ENCODE measurements at regions not wholly inside any gene's neighbourhood (a gene's known extent, or its start where the extent isn't known, plus 50 kb on each side); places are given as distances from the start of the nearest gene placed in this dataset.
"Not testable (repeated sequence)": the region's sequence is repeated elsewhere in the genome, so short reads cannot be mapped to it uniquely, and the experiment has no call there.

DNA sequence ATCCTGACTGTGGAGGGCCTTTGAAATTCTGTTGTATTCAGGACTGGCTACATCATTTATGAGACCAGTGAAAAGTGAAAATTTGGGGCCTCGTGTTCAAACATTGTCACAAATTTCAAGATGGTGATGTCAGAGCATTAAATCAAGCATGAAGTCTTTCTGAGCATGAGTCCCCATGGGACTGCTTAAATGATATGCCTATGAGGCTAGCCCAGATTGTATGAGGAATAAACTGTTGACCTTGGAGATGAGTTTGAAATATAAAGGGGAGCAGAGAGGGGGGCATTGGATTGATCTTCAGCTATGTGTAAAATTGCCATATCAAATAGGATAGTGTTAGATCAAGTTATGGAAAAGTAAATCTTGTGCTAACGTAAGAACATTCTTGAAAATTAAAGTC, 230.0 kb downstream of the SPANXN3 start:
- Histone ChIP-seq H3K79me2 (ENCODE audit: control insufficient read depth, insufficient read depth, low read length) (no peaks in the 10 kb centered on the region), H2AK5ac (ENCODE audit: low read length) (no peak overlapping the region), H3K18ac (ENCODE audit: low read length) (no peak overlapping the region), H3K23ac (ENCODE audit: low read length) (no peak overlapping the region), H4K5ac (ENCODE audit: low read length) (no peak overlapping the region), H3K27me3 (ENCODE audit: insufficient read depth, low read length, poor library complexity) (no peaks in the 10 kb centered on the region), H4K8ac (ENCODE audit: low read depth, low read length) (no peak overlapping the region), H3K9ac (ENCODE audit: low read length) (no peak overlapping the region), H3K4me1 (ENCODE audit: control insufficient read depth, low read depth, low read length) (no peaks in the 10 kb centered on the region), H3K56ac (ENCODE audit: low read length) (no peak overlapping the region), H3K4me2 (ENCODE audit: low read length) (no peak overlapping the region), H2BK15ac (replicated peaks; ENCODE audit: low read depth) (no peak overlapping the region), H2BK5ac (ENCODE audit: low read length) (no peak overlapping the region), H3K79me1 (ENCODE audit: low read length) (no peaks in the 10 kb centered on the region), H2BK120ac (ENCODE audit: low read depth, low read length) (no peak overlapping the region), H3K36me3 (ENCODE audit: control insufficient read depth, insufficient read depth, low read length) (no peaks in the 10 kb centered on the region), H3K4me3 (ENCODE audit: low read length) (no peak overlapping the region), H3K27ac (ENCODE audit: low read depth, low read length) (no peak overlapping the region), H3K4ac (ENCODE audit: low read depth, low read length) (no peak overlapping the region)
- no peak for DNase-seq
- no CpG with 5 or more reads among the region's 2 CpGs for WGBS (ENCODE audit: extremely low coverage, insufficient coverage, low lambda C conversion rate)

DNA sequence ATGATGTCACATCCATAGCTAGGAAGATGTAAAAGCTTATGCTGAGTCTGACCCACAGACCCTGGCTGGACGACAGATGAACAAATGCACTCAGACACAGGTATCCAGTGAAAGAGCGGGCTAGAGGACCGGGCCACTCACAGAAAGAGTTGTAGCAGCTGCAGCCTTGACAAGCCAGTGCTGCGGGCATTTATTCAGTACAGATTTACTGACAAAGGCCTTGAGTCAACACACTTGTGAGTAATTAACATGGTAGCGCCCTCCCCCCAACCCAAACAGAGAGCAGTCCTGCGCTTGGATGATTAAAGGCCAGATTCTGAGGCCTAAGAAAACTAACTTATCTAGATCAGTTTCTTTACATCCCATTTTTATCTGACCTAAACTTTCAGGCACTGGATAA, 244.6 kb downstream of the SPANXN4 start:
- H3K18ac ChIP-seq (ENCODE audit: low read length): no peak overlapping the region
- no peak overlapping the region for H3K4ac ChIP-seq (ENCODE audit: low read depth, low read length)
- no peak overlapping the region for H2BK120ac ChIP-seq (ENCODE audit: low read depth, low read length)
- H3K9ac ChIP-seq (ENCODE audit: low read length): no peak overlapping the region
- H3K4me1 ChIP-seq (ENCODE audit: control insufficient read depth, low read depth, low read length): no peaks in the 10 kb centered on the region
- no peak overlapping the region for H4K8ac ChIP-seq (ENCODE audit: low read depth, low read length)
- H3K56ac ChIP-seq (ENCODE audit: low read length): no peak overlapping the region
- no peak for DNase-seq
- no peak overlapping the region for H2BK15ac ChIP-seq (replicated peaks; ENCODE audit: low read depth)
- H3K36me3 ChIP-seq (ENCODE audit: control insufficient read depth, insufficient read depth, low read length): no peaks in the 10 kb centered on the region
- H3K27ac ChIP-seq (ENCODE audit: low read depth, low read length): no peak overlapping the region
- no CpG with 5 or more reads among the region's 6 CpGs for WGBS (ENCODE audit: extremely low coverage, insufficient coverage, low lambda C conversion rate)
- no peaks in the 10 kb centered on the region for H3K79me1 ChIP-seq (ENCODE audit: low read length)
- no peak overlapping the region for H3K23ac ChIP-seq (ENCODE audit: low read length)
- H3K79me2 ChIP-seq (ENCODE audit: control insufficient read depth, insufficient read depth, low read length): no peaks in the 10 kb centered on the region
- H2BK5ac ChIP-seq (ENCODE audit: low read length): no peak overlapping the region
- H3K4me3 ChIP-seq (ENCODE audit: low read length): no peak overlapping the region
- H4K5ac ChIP-seq (ENCODE audit: low read length): no peak overlapping the region
- no peak overlapping the region for H3K4me2 ChIP-seq (ENCODE audit: low read length)
- no peaks in the 10 kb centered on the region for H3K27me3 ChIP-seq (ENCODE audit: insufficient read depth, low read length, poor library complexity)
- no peak overlapping the region for H2AK5ac ChIP-seq (ENCODE audit: low read length)

DNA sequence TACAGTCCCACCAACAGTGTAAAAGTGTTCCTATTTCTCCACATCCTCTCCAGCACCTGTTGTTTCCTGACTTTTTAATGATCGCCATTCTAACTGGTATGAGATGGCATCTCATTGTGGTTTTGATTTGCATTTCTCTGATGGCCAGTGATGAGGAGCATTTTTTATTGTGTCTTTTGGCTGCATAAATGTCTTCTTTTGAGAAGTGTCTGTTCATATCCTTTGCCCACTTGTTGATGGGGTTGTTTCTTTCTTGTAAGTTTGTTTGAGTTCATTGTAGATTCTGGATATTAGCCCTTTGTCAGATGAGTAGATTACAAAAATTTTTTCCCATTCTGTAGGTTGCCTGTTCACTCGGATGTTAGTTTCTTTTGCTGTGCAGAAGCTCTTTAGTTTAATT, 218.9 kb downstream of the SPANXN4 start:
- H2AK5ac ChIP-seq (ENCODE audit: low read length); H3K18ac ChIP-seq (ENCODE audit: low read length); H3K23ac ChIP-seq (ENCODE audit: low read length); H4K5ac ChIP-seq (ENCODE audit: low read length); H3K27me3 ChIP-seq (ENCODE audit: insufficient read depth, low read length, poor library complexity); H3K9ac ChIP-seq (ENCODE audit: low read length); H3K27ac ChIP-seq (ENCODE audit: low read depth, low read length); H3K36me3 ChIP-seq (ENCODE audit: control insufficient read depth, insufficient read depth, low read length); H3K56ac ChIP-seq (ENCODE audit: low read length); DNase-seq; H2BK15ac ChIP-seq (replicated peaks; ENCODE audit: low read depth); H3K4me2 ChIP-seq (ENCODE audit: low read length); H3K79me2 ChIP-seq (ENCODE audit: control insufficient read depth, insufficient read depth, low read length); H3K4me3 ChIP-seq (ENCODE audit: low read length); H2BK5ac ChIP-seq (ENCODE audit: low read length); H3K4ac ChIP-seq (ENCODE audit: low read depth, low read length); H2BK120ac ChIP-seq (ENCODE audit: low read depth, low read length); H4K8ac ChIP-seq (ENCODE audit: low read depth, low read length); H3K79me1 ChIP-seq (ENCODE audit: low read length); H3K4me1 ChIP-seq (ENCODE audit: control insufficient read depth, low read depth, low read length): not testable (repeated sequence)
- no CpG with 5 or more reads among the region's 2 CpGs for WGBS (ENCODE audit: extremely low coverage, insufficient coverage, low lambda C conversion rate)

DNA sequence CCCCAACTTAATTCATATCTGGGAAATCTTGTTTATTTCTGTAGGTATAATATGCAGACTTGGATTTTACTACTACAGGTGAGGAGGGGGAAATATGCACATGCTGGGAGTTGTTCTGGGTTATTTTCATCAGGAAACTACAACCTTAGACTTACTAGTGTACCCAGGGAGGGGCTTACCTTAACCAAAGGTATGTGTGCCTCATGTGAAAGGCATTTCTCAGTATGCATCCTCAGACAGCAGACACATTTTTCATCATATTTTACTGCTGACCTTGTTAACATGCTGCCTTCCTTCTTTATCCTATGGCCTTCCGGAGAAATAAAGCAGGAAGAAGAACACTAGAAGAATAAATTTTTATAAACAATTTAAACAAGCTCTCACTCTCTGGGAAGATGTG, 214.9 kb downstream of the SPANXN4 start:
- H3K23ac ChIP-seq (ENCODE audit: low read length): no peak overlapping the region
- no peak overlapping the region for H3K4me3 ChIP-seq (ENCODE audit: low read length)
- no peaks in the 10 kb centered on the region for H3K79me2 ChIP-seq (ENCODE audit: control insufficient read depth, insufficient read depth, low read length)
- no peak overlapping the region for H4K8ac ChIP-seq (ENCODE audit: low read depth, low read length)
- no peak overlapping the region for H2BK5ac ChIP-seq (ENCODE audit: low read length)
- no peaks in the 10 kb centered on the region for H3K27me3 ChIP-seq (ENCODE audit: insufficient read depth, low read length, poor library complexity)
- WGBS (ENCODE audit: extremely low coverage, insufficient coverage, low lambda C conversion rate): no CpG with 5 or more reads among the region's 1 CpG
- no peak overlapping the region for H4K5ac ChIP-seq (ENCODE audit: low read length)
- no peaks in the 10 kb centered on the region for H3K4me1 ChIP-seq (ENCODE audit: control insufficient read depth, low read depth, low read length)
- H3K36me3 ChIP-seq (ENCODE audit: control insufficient read depth, insufficient read depth, low read length): no peaks in the 10 kb centered on the region
- no peak overlapping the region for H3K27ac ChIP-seq (ENCODE audit: low read depth, low read length)
- H2AK5ac ChIP-seq (ENCODE audit: low read length): no peak overlapping the region
- no peak overlapping the region for H3K4me2 ChIP-seq (ENCODE audit: low read length)
- H3K56ac ChIP-seq (ENCODE audit: low read length): no peak overlapping the region
- no peak overlapping the region for H3K18ac ChIP-seq (ENCODE audit: low read length)
- peak; percentile 9 for DNase-seq
- no peak overlapping the region for H3K9ac ChIP-seq (ENCODE audit: low read length)
- H2BK15ac ChIP-seq (replicated peaks; ENCODE audit: low read depth): no peak overlapping the region
- H3K79me1 ChIP-seq (ENCODE audit: low read length): no peaks in the 10 kb centered on the region
- H3K4ac ChIP-seq (ENCODE audit: low read depth, low read length): no peak overlapping the region
- H2BK120ac ChIP-seq (ENCODE audit: low read depth, low read length): no peak overlapping the region

DNA sequence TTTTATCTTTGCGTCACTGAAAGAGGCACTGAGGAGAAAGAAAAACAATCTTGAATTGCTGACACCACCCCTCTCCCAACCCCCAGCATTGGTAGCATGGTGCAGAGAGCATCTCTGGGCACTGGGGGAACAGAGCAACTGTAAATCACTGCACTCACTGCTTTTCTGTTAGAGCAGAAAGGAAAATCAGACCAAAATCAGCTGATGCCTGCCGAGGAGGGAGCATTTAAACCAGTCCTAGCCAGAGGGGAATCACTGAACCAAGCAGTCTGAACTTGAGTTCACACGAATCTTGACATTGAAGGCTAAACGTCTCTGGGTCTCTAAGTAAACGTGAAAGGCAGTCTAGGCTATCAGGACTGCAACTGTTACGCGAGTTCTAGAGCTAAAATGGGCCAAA, 205.8 kb downstream of the SPANXN4 start:
- Histone ChIP-seq H3K27me3 (ENCODE audit: insufficient read depth, low read length, poor library complexity) (no peaks in the 10 kb centered on the region), H3K9ac (ENCODE audit: low read length) (no peak overlapping the region), H3K36me3 (ENCODE audit: control insufficient read depth, insufficient read depth, low read length) (no peaks in the 10 kb centered on the region), H2BK5ac (ENCODE audit: low read length) (no peak overlapping the region), H3K4me2 (ENCODE audit: low read length) (no peak overlapping the region), H3K79me2 (ENCODE audit: control insufficient read depth, insufficient read depth, low read length) (no peaks in the 10 kb centered on the region), H4K5ac (ENCODE audit: low read length) (no peak overlapping the region), H3K27ac (ENCODE audit: low read depth, low read length) (no peak overlapping the region), H3K4me3 (ENCODE audit: low read length) (no peak overlapping the region), H3K4me1 (ENCODE audit: control insufficient read depth, low read depth, low read length) (no peaks in the 10 kb centered on the region), H2AK5ac (ENCODE audit: low read length) (no peak overlapping the region), H3K18ac (ENCODE audit: low read length) (no peak overlapping the region), H3K79me1 (ENCODE audit: low read length) (no peaks in the 10 kb centered on the region), H3K56ac (ENCODE audit: low read length) (no peak overlapping the region), H2BK120ac (ENCODE audit: low read depth, low read length) (no peak overlapping the region), H3K23ac (ENCODE audit: low read length) (no peak overlapping the region), H4K8ac (ENCODE audit: low read depth, low read length) (no peak overlapping the region), H2BK15ac (replicated peaks; ENCODE audit: low read depth) (no peak overlapping the region), H3K4ac (ENCODE audit: low read depth, low read length) (no peak overlapping the region)
- no CpG with 5 or more reads among the region's 7 CpGs for WGBS (ENCODE audit: extremely low coverage, insufficient coverage, low lambda C conversion rate)
- DNase-seq: no peak

DNA sequence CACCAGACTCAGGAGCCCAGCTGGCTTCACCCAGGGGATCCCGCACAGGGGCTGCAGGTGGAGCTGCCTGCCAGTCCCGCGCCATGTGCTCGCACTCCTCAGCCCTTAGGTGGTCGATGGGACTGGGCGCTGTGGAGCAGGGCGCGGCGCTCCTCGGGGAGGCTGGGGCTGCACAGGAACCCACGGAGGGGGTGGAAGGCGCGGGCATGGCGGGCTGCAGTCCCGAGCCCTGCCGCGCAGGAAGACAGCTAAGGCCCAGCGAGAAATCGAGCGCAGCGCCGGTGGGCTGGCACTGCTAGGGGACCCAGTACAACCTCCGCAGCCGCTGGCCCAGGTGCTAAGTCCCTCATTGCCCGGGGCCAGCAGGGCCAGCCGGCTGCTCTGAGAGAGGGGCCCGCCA, 202.9 kb downstream of the SPANXN4 start:
- not testable (repeated sequence) for H3K27me3 ChIP-seq (ENCODE audit: insufficient read depth, low read length, poor library complexity); H2BK120ac ChIP-seq (ENCODE audit: low read depth, low read length); H3K27ac ChIP-seq (ENCODE audit: low read depth, low read length)

More for the DNA sequence above, 202.9 kb downstream of the SPANXN4 start:
- H3K23ac ChIP-seq (ENCODE audit: low read length); H4K8ac ChIP-seq (ENCODE audit: low read depth, low read length); H3K4me3 ChIP-seq (ENCODE audit: low read length); H3K36me3 ChIP-seq (ENCODE audit: control insufficient read depth, insufficient read depth, low read length); H3K4me1 ChIP-seq (ENCODE audit: control insufficient read depth, low read depth, low read length); H2AK5ac ChIP-seq (ENCODE audit: low read length); H2BK15ac ChIP-seq (replicated peaks; ENCODE audit: low read depth); H3K79me2 ChIP-seq (ENCODE audit: control insufficient read depth, insufficient read depth, low read length); H3K4ac ChIP-seq (ENCODE audit: low read depth, low read length); H3K9ac ChIP-seq (ENCODE audit: low read length); H4K5ac ChIP-seq (ENCODE audit: low read length); H2BK5ac ChIP-seq (ENCODE audit: low read length); H3K79me1 ChIP-seq (ENCODE audit: low read length); DNase-seq; H3K56ac ChIP-seq (ENCODE audit: low read length); H3K4me2 ChIP-seq (ENCODE audit: low read length); H3K18ac ChIP-seq (ENCODE audit: low read length): not testable (repeated sequence)
- no CpG with 5 or more reads among the region's 27 CpGs for WGBS (ENCODE audit: extremely low coverage, insufficient coverage, low lambda C conversion rate)

Measured in mesendoderm (in vitro differentiated cells).